Fibroblast of lung (primary cell): ENCODE measurements at regions not wholly inside any gene's neighbourhood (a gene's known extent, or its start where the extent isn't known, plus 50 kb on each side); places are given as distances from the start of the nearest gene placed in this dataset.

Experiments
- DNase-seq, 2 donors: peaks; one replicate each; pipeline versions ENCODE4 v3.0.0 to v3.0.0-alpha.2; 2010; ENCODE audit warnings: low read depth in 2 of 2
- H2AFZ ChIP-seq: 2 replicates; pipeline ENCODE4 v1.5.1; 2012; ENCODE audit warnings: low read length, control low read depth, inconsistent platforms
- H3K27ac ChIP-seq: 2 replicates; pipeline ENCODE4 v1.5.1; 2011; ENCODE audit warnings: low read length, control low read depth; ENCODE audit not compliant: insufficient read depth
- H3K27me3 ChIP-seq: 2 replicates; pipeline ENCODE4 v1.5.1; 2011; ENCODE audit warnings: mild to moderate bottlenecking, low read length; ENCODE audit not compliant: control insufficient read depth, insufficient read depth
- H3K36me3 ChIP-seq: 2 replicates; pipeline ENCODE4 v1.5.1; 2011; ENCODE audit warnings: low read length; ENCODE audit not compliant: control insufficient read depth, insufficient read depth
- H3K4me1 ChIP-seq: 2 replicates; pipeline ENCODE4 v1.5.1; 2011; ENCODE audit warnings: low read length; ENCODE audit not compliant: control insufficient read depth, insufficient read depth; ENCODE audit errors: extremely low read depth
- H3K4me2 ChIP-seq: 2 replicates; pipeline ENCODE4 v1.5.1; 2011; ENCODE audit warnings: low read length, control low read depth; ENCODE audit not compliant: insufficient read depth; ENCODE audit errors: extremely low read depth
- H3K4me3 ChIP-seq, 4 experiments: fragments of 200-600 bp in 1 of 4; sonication (generic) in 1 of 4; replicated peaks in 1 of 4; 2 replicates each; pipeline ENCODE4 v1.5.1; 2011 to 2016; ENCODE audit warnings: low read length in 4 of 4, low read depth in 3 of 4, mild to moderate bottlenecking in 3 of 4, control low read depth in 2 of 4, inconsistent platforms in 1 of 4, mixed read lengths in 1 of 4; ENCODE audit not compliant: insufficient read depth in 1 of 4; ENCODE audit errors: control extremely low read depth in 1 of 4
- H3K79me2 ChIP-seq: 2 replicates; pipeline ENCODE4 v1.5.1; 2012; ENCODE audit warnings: mild to moderate bottlenecking, low read length, inconsistent platforms; ENCODE audit not compliant: control insufficient read depth, insufficient read depth
- H3K9ac ChIP-seq: 2 replicates; pipeline ENCODE4 v1.5.1; 2011; ENCODE audit warnings: mild to moderate bottlenecking, low read length, control low read depth; ENCODE audit not compliant: insufficient read depth
- H3K9me3 ChIP-seq: 2 replicates; pipeline ENCODE4 v1.5.1; 2012; ENCODE audit warnings: low read depth, low read length; ENCODE audit not compliant: control insufficient read depth, insufficient read depth
- H4K20me1 ChIP-seq: 2 replicates; pipeline ENCODE4 v1.5.1; 2011; ENCODE audit warnings: low read length; ENCODE audit not compliant: control insufficient read depth, insufficient read depth; ENCODE audit errors: extremely low read depth
- EZH2 ChIP-seq: IDR thresholded peaks from 2 replicates; pipeline ENCODE4 v1.5.1; 2012; ENCODE audit warnings: low read length, control low read depth, mild to moderate bottlenecking; ENCODE audit errors: missing control alignments
- TF ChIP-seq, protein P1 (sequence below), 2 donors: IDR thresholded peaks in 1 of 2; conservative IDR thresholded peaks in 1 of 2; 1 replicate in 1 of 2; 2 replicates in 1 of 2; pipeline ENCODE4 v1.5.1; 2011 to 2012; ENCODE audit warnings: low read length in 2 of 2, control low read depth in 1 of 2, inconsistent platforms in 1 of 2, low read depth in 1 of 2, mild to moderate bottlenecking in 1 of 2

DNA sequence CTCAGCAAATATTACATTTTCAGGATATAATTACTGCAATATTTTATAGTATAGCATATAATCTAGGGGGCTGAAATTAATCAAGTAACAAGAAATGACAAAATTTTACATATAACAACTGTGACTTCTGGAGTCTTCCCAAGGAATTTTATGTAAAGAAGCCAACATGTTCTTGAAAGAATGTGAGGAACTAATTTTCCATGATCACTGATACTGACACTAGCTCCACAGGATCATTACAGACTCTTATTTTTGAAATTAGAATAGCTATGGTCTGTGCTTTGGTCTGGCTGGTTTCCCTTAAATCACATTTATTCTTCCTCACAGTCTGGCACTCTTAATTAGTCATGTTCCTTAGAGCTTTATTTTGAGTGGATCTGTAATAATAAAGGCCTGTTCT, 267.7 kb upstream of the SEMA3A start:
- H3K4me1 ChIP-seq: no peaks in the 10 kb centered on the region
- no peak overlapping the region for H3K4me2 ChIP-seq
- peak in 1 of 2 donors; percentile 7 for DNase-seq
- H3K27ac ChIP-seq: no peak overlapping the region
- H2AFZ ChIP-seq: no peak overlapping the region
- H3K4me3 ChIP-seq: no peak overlapping the region
- H3K36me3 ChIP-seq: no peaks in the 10 kb centered on the region
- TF ChIP-seq, protein P1, sequence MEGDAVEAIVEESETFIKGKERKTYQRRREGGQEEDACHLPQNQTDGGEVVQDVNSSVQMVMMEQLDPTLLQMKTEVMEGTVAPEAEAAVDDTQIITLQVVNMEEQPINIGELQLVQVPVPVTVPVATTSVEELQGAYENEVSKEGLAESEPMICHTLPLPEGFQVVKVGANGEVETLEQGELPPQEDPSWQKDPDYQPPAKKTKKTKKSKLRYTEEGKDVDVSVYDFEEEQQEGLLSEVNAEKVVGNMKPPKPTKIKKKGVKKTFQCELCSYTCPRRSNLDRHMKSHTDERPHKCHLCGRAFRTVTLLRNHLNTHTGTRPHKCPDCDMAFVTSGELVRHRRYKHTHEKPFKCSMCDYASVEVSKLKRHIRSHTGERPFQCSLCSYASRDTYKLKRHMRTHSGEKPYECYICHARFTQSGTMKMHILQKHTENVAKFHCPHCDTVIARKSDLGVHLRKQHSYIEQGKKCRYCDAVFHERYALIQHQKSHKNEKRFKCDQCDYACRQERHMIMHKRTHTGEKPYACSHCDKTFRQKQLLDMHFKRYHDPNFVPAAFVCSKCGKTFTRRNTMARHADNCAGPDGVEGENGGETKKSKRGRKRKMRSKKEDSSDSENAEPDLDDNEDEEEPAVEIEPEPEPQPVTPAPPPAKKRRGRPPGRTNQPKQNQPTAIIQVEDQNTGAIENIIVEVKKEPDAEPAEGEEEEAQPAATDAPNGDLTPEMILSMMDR (conservative IDR thresholded peaks at IDR 0.05 in 1 of 2, IDR thresholded peaks at IDR 0.05 in 1 of 2; ENCODE audit: low read depth in 1 of 2, low read length in 2 of 2): no peak
- no peak for TF ChIP-seq EZH2
- no peaks in the 10 kb centered on the region for H3K79me2 ChIP-seq
- H3K9ac ChIP-seq: no peak overlapping the region
- no peaks in the 10 kb centered on the region for H4K20me1 ChIP-seq
- no peaks in the 10 kb centered on the region for H3K9me3 ChIP-seq
- no peaks in the 10 kb centered on the region for H3K27me3 ChIP-seq

DNA sequence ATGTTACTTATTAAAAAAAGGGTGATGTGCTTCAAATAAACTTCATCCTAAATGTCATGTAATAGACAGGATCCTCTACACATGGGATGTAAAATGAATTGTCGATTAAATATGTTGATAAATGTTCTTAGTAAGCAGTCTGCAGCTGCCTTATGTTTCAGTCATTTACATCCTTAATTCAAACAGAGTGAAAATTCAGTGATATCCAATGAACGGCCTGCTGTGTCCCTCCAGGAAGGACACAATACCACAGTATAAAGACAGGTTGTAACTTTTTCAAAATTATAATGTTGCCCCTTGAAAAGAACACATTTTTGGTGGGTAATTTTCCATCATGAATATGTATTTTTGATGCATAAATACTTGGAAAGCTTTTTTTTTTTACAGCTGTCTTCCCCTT, 266.5 kb upstream of the SEMA3A start:
- no peak for TF ChIP-seq EZH2
- Histone ChIP-seq H3K9ac (no peak overlapping the region), H3K9me3 (no peaks in the 10 kb centered on the region), H2AFZ (no peak overlapping the region), H3K4me3 (no peak overlapping the region), H3K4me2 (no peak overlapping the region), H4K20me1 (no peaks in the 10 kb centered on the region), H3K27ac (no peak overlapping the region), H3K79me2 (no peaks in the 10 kb centered on the region), H3K36me3 (no peaks in the 10 kb centered on the region), H3K27me3 (no peaks in the 10 kb centered on the region), H3K4me1 (no peaks in the 10 kb centered on the region)
- no peak for DNase-seq

DNA sequence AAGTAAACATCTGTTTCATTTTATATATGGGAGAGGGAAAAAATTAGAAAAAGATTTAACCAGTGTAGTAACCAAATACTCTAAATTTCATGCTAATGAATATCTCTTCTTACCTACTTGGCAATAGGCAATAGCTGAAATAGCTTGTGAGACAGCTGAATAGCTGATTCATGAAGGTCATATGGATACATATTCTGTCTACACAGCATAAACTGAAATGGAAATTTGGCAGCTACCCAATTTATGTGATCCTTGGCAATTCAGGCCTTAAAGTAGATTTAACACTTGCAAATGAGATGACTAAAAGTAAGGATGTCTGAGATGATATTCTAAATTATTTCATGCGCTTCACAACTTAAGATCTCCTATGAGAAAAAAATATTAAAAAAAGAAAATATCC, 261.2 kb upstream of the SEMA3A start:
- Histone ChIP-seq H3K27ac (no peak overlapping the region), H2AFZ (no peak overlapping the region), H3K79me2 (no peaks in the 10 kb centered on the region), H3K36me3 (no peaks in the 10 kb centered on the region), H3K9ac (no peak overlapping the region), H3K4me3 (no peak overlapping the region), H3K9me3 (no peaks in the 10 kb centered on the region), H4K20me1 (no peaks in the 10 kb centered on the region), H3K4me2 (no peak overlapping the region), H3K4me1 (no peaks in the 10 kb centered on the region), H3K27me3 (no peaks in the 10 kb centered on the region)
- DNase-seq: peak; percentile 45 to 70
- TF ChIP-seq, protein P1 (conservative IDR thresholded peaks at IDR 0.05 in 1 of 2, IDR thresholded peaks at IDR 0.05 in 1 of 2; ENCODE audit: low read depth in 1 of 2, low read length in 2 of 2): no peak
- TF ChIP-seq EZH2: no peak
